ENCODE measurements at regions not wholly inside any gene's neighbourhood (a gene's known extent, or its start where the extent isn't known, plus 50 kb on each side); places are given as distances from the start of the nearest gene placed in this dataset.

GRCh38 chr3:86388820-86389219, 602.1 kb downstream of the VGLL3 start:
- Histone ChIP-seq H4K20me1 (ENCODE audit: insufficient read depth, poor library complexity, severe bottlenecking) (no peaks in the 10 kb centered on the region), H3K4me3 (no peak overlapping the region), H3K79me2 (no peaks in the 10 kb centered on the region), H3K9me2 (replicated peaks; ENCODE audit: insufficient read depth) (no peaks in the 10 kb centered on the region), H3K36me3 (replicated peaks; ENCODE audit: insufficient read depth, low read depth) (no peaks in the 10 kb centered on the region), H3K4me2 (no peak overlapping the region), H2AFZ (no peak overlapping the region), H3K27ac (no peak overlapping the region), H3K9me3 (ENCODE audit: low read depth) (no peaks in the 10 kb centered on the region), H3K27me3 (no peaks in the 10 kb centered on the region), H3K4me1 (ENCODE audit: insufficient read depth) (no peaks in the 10 kb centered on the region)
- no peak for DNase-seq (ENCODE audit: low spot score)
- no peak for TF ChIP-seq EZH2 (IDR thresholded peaks at IDR 0.05; ENCODE audit: borderline replicate concordance)
- no peak for TF ChIP-seq CTCF (IDR thresholded peaks at IDR 0.05; ENCODE audit: poor library complexity)
- no peak for TF ChIP-seq EZH2phosphoT487 (IDR thresholded peaks at IDR 0.05; ENCODE audit: low read depth, severe bottlenecking, unreplicated experiment)
- WGBS (ENCODE audit: low lambda C conversion rate, missing lambda C conversion rate), result 56% methylated on average over 4 of the region's 4 CpGs

GRCh38 chr3:86382556-86382955, 608.4 kb downstream of the VGLL3 start:
- no peaks in the 10 kb centered on the region for H3K79me2 ChIP-seq
- H3K27ac ChIP-seq, result no peak overlapping the region
- H3K9me2 ChIP-seq (replicated peaks; ENCODE audit: insufficient read depth), result no peaks in the 10 kb centered on the region
- TF ChIP-seq EZH2 (IDR thresholded peaks at IDR 0.05; ENCODE audit: borderline replicate concordance) (no peak), EZH2phosphoT487 (IDR thresholded peaks at IDR 0.05; ENCODE audit: low read depth, severe bottlenecking, unreplicated experiment) (no peak), CTCF (IDR thresholded peaks at IDR 0.05; ENCODE audit: poor library complexity) (no peak)
- H3K4me1 ChIP-seq (ENCODE audit: insufficient read depth), result no peaks in the 10 kb centered on the region
- no peak overlapping the region for H3K4me3 ChIP-seq
- H4K20me1 ChIP-seq (ENCODE audit: insufficient read depth, poor library complexity, severe bottlenecking), result no peaks in the 10 kb centered on the region
- 91% methylated on average over 3 of the region's 3 CpGs for WGBS (ENCODE audit: low lambda C conversion rate, missing lambda C conversion rate)
- H2AFZ ChIP-seq, result no peak overlapping the region
- H3K9me3 ChIP-seq (ENCODE audit: low read depth), result no peaks in the 10 kb centered on the region
- DNase-seq (ENCODE audit: low spot score), result no peak
- H3K27me3 ChIP-seq, result no peaks in the 10 kb centered on the region
- no peak overlapping the region for H3K4me2 ChIP-seq
- no peaks in the 10 kb centered on the region for H3K36me3 ChIP-seq (replicated peaks; ENCODE audit: insufficient read depth, low read depth)

GRCh38 chr3:86381247-86381646, 609.7 kb downstream of the VGLL3 start:
- no peaks in the 10 kb centered on the region for H3K9me2 ChIP-seq (replicated peaks; ENCODE audit: insufficient read depth)
- H3K4me1 ChIP-seq (ENCODE audit: insufficient read depth), result no peaks in the 10 kb centered on the region
- H3K36me3 ChIP-seq (replicated peaks; ENCODE audit: insufficient read depth, low read depth), result no peaks in the 10 kb centered on the region
- no peak overlapping the region for H3K4me2 ChIP-seq
- WGBS (ENCODE audit: low lambda C conversion rate, missing lambda C conversion rate), result 75% methylated on average over 2 of the region's 2 CpGs
- no peaks in the 10 kb centered on the region for H3K79me2 ChIP-seq
- no peaks in the 10 kb centered on the region for H3K27me3 ChIP-seq
- no peaks in the 10 kb centered on the region for H4K20me1 ChIP-seq (ENCODE audit: insufficient read depth, poor library complexity, severe bottlenecking)
- H2AFZ ChIP-seq, result no peak overlapping the region
- no peak for DNase-seq (ENCODE audit: low spot score)
- H3K27ac ChIP-seq, result no peak overlapping the region
- no peak overlapping the region for H3K4me3 ChIP-seq
- no peaks in the 10 kb centered on the region for H3K9me3 ChIP-seq (ENCODE audit: low read depth)
- TF ChIP-seq EZH2 (IDR thresholded peaks at IDR 0.05; ENCODE audit: borderline replicate concordance) (no peak), CTCF (IDR thresholded peaks at IDR 0.05; ENCODE audit: poor library complexity) (no peak), EZH2phosphoT487 (IDR thresholded peaks at IDR 0.05; ENCODE audit: low read depth, severe bottlenecking, unreplicated experiment) (no peak)

- TF ChIP-seq EZH2phosphoT487 (IDR thresholded peaks at IDR 0.05; ENCODE audit: low read depth, severe bottlenecking, unreplicated experiment), result no peak
- TF ChIP-seq CTCF (IDR thresholded peaks at IDR 0.05; ENCODE audit: poor library complexity), result no peak
- no peaks in the 10 kb centered on the region for H3K9me3 ChIP-seq (ENCODE audit: low read depth)
- H3K27me3 ChIP-seq, result no peaks in the 10 kb centered on the region
- H3K4me3 ChIP-seq, result no peak overlapping the region
- no peaks in the 10 kb centered on the region for H3K4me1 ChIP-seq (ENCODE audit: insufficient read depth)
- DNase-seq (ENCODE audit: low spot score), result no peak
- H3K27ac ChIP-seq, result no peak overlapping the region
- 80% methylated on average over 2 of the region's 2 CpGs for WGBS (ENCODE audit: low lambda C conversion rate, missing lambda C conversion rate)
- no peaks in the 10 kb centered on the region for H3K9me2 ChIP-seq (replicated peaks; ENCODE audit: insufficient read depth)
- no peaks in the 10 kb centered on the region for H3K36me3 ChIP-seq (replicated peaks; ENCODE audit: insufficient read depth, low read depth)
- no peaks in the 10 kb centered on the region for H4K20me1 ChIP-seq (ENCODE audit: insufficient read depth, poor library complexity, severe bottlenecking)
- H3K4me2 ChIP-seq, result no peak overlapping the region
- no peaks in the 10 kb centered on the region for H3K79me2 ChIP-seq
- H2AFZ ChIP-seq, result no peak overlapping the region
Observed at GRCh38 chr3:86379280-86379679, 611.7 kb downstream of the VGLL3 start.
